ENCODE measurements at regions not wholly inside any gene's neighbourhood (a gene's known extent, or its start where the extent isn't known, plus 50 kb on each side); places are given as distances from the start of the nearest gene placed in this dataset.

DNA sequence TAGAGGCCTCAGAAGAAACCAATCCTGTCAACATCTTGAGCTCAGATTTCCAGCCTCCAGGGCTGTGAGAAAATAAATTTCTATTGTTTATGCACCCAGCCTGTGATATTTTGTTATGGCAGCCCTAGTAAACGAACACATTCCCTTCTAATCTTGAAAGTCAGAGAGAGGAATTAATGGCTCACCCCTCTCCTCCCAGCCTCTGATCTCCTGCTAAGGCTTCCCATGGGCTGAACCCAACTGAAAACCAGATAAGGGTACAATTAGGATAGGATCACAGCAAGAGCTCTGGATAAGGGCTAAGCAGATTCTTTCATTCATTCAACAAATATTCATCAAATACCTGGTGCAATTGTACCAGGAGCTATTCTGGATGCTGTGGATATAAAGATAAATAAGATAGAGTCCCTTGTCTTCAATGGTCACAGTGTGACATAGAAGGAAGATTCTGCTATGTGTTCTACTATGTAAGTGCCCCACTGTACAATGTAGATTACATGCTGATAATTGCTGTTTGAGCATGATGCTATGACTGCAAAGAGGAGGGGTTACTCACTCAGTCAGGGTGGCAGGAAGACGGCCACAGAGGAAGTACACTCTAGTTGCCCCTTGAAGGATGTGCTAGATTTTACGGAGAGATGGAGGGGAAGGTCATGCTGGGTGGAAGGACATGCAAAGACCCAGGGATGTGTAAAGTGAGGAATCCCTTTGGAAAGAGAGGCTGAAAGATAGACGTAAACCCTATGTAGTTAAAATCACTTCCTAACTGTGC is 203.3 kb upstream of the JUN start:
- TF ChIP-seq TAF1 (IDR thresholded peaks at IDR 0.05; ENCODE audit: borderline replicate concordance, insufficient read depth, low read length), result no peak

DNA sequence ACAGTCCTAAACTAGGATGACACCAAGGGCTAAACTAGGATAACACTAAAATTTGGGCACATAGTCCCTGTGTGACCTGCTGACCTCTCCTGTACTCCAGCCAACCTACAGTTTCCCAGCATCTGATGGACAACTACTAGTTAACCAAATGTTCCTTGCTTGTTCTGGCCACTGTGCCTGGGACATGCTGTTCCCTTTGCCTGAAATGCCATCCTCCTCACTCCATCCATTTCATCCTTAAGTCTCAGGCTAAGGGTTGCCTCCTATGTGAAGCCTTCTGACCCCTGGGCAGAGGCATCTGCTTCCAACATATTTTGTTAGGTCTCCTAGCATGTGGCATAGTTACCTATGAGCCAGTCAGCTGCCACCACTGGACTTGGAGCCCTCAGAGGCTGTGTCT is 204.9 kb upstream of the JUN start:
- TF ChIP-seq FOXP2 (optimal IDR thresholded peaks at IDR 0.05; ENCODE audit: borderline replicate concordance, extremely low read depth, extremely low read length, insufficient read depth) (no peak), TAF1 (IDR thresholded peaks at IDR 0.05; ENCODE audit: borderline replicate concordance, insufficient read depth, low read length) (no peak), POLR2AphosphoS5 (IDR thresholded peaks at IDR 0.05; ENCODE audit: low read depth, low read length) (no peak), SIN3A (IDR thresholded peaks at IDR 0.05; ENCODE audit: borderline replicate concordance, insufficient read depth, low read length) (no peak)
- TF ChIP-seq, protein P1, sequence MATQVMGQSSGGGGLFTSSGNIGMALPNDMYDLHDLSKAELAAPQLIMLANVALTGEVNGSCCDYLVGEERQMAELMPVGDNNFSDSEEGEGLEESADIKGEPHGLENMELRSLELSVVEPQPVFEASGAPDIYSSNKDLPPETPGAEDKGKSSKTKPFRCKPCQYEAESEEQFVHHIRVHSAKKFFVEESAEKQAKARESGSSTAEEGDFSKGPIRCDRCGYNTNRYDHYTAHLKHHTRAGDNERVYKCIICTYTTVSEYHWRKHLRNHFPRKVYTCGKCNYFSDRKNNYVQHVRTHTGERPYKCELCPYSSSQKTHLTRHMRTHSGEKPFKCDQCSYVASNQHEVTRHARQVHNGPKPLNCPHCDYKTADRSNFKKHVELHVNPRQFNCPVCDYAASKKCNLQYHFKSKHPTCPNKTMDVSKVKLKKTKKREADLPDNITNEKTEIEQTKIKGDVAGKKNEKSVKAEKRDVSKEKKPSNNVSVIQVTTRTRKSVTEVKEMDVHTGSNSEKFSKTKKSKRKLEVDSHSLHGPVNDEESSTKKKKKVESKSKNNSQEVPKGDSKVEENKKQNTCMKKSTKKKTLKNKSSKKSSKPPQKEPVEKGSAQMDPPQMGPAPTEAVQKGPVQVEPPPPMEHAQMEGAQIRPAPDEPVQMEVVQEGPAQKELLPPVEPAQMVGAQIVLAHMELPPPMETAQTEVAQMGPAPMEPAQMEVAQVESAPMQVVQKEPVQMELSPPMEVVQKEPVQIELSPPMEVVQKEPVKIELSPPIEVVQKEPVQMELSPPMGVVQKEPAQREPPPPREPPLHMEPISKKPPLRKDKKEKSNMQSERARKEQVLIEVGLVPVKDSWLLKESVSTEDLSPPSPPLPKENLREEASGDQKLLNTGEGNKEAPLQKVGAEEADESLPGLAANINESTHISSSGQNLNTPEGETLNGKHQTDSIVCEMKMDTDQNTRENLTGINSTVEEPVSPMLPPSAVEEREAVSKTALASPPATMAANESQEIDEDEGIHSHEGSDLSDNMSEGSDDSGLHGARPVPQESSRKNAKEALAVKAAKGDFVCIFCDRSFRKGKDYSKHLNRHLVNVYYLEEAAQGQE (IDR thresholded peaks at IDR 0.05; ENCODE audit: insufficient read depth in 1 of 2, low read depth in 2 of 2, low read length in 2 of 2), result no peak

DNA sequence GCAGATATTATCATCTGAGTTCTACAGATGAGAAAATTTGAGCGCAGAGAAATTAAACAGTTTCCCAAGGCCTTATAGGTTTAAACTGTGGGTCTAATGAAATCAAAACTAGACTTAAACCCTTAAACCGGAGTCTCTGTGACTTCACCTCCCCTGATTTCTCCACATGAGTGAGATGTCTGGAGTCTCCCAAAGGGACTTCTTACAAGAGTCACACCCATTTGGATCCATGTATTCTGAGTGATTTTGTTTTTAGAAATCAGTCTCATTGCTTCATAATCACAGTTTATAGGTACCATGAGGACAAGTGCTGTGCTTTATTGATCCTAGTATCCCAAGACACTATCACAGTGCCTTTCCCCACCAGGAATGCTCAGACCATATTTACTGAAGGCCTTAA is 206.0 kb upstream of the JUN start:
- TF ChIP-seq FOXP2 (optimal IDR thresholded peaks at IDR 0.05; ENCODE audit: borderline replicate concordance, extremely low read depth, extremely low read length, insufficient read depth) (no peak), TAF1 (IDR thresholded peaks at IDR 0.05; ENCODE audit: borderline replicate concordance, insufficient read depth, low read length) (no peak), SIN3A (IDR thresholded peaks at IDR 0.05; ENCODE audit: borderline replicate concordance, insufficient read depth, low read length) (no peak), POLR2AphosphoS5 (IDR thresholded peaks at IDR 0.05; ENCODE audit: low read depth, low read length) (no peak)
- TF ChIP-seq, protein P1 (IDR thresholded peaks at IDR 0.05; ENCODE audit: insufficient read depth in 1 of 2, low read depth in 2 of 2, low read length in 2 of 2), result no peak

DNA sequence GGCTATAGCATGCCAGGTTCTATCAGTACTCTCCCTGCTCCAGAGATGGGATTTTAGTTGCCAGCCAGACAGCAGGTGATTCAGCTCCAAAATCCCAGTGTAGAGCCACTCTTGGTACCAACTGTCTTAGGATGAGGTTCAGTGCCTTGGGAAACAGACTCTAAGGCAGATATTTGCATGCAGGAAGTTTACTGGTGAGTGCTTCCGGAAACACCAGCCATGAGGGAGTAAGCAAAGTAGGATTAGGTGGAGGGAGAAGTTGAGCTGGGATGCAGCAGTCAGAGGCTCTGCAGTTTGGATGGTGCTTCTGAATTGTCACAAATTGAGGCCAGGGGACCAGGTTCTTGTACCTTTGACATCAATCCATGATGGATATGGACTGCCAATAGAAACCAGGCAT is 207.5 kb upstream of the JUN start:
- TF ChIP-seq POLR2AphosphoS5 (IDR thresholded peaks at IDR 0.05; ENCODE audit: low read depth, low read length) (no peak), TAF1 (IDR thresholded peaks at IDR 0.05; ENCODE audit: borderline replicate concordance, insufficient read depth, low read length) (no peak), SIN3A (IDR thresholded peaks at IDR 0.05; ENCODE audit: borderline replicate concordance, insufficient read depth, low read length) (no peak), FOXP2 (optimal IDR thresholded peaks at IDR 0.05; ENCODE audit: borderline replicate concordance, extremely low read depth, extremely low read length, insufficient read depth) (no peak)
- TF ChIP-seq, protein P1 (IDR thresholded peaks at IDR 0.05; ENCODE audit: insufficient read depth in 1 of 2, low read depth in 2 of 2, low read length in 2 of 2), result no peak

DNA sequence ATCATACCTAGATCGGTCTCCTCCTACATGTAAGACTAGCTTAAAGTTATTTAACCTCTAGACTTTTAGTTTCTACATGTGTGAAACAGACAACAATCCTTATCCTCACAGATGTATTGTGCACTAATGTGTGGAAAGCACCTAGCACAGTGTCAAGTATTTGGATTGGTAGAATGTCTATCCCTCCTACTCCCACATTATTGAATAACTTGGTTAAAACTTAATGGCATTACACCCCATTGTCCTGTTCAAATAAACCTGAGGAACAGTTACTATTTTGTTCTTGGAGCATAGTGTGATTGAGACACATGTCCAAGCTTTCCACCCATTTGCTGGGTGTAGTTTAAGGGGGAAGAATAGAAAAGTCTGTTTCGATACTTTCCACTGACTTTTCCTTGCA is 208.8 kb upstream of the JUN start:
- TF ChIP-seq SIN3A (IDR thresholded peaks at IDR 0.05; ENCODE audit: borderline replicate concordance, insufficient read depth, low read length) (no peak), POLR2AphosphoS5 (IDR thresholded peaks at IDR 0.05; ENCODE audit: low read depth, low read length) (no peak), FOXP2 (optimal IDR thresholded peaks at IDR 0.05; ENCODE audit: borderline replicate concordance, extremely low read depth, extremely low read length, insufficient read depth) (no peak), TAF1 (IDR thresholded peaks at IDR 0.05; ENCODE audit: borderline replicate concordance, insufficient read depth, low read length) (no peak)
- TF ChIP-seq, protein P1 (IDR thresholded peaks at IDR 0.05; ENCODE audit: insufficient read depth in 1 of 2, low read depth in 2 of 2, low read length in 2 of 2), result no peak

Measured in PFSK-1 (cell line).